Spinal cord (tissue), 9 donors: ENCODE measurements at regions not wholly inside any gene's neighbourhood (a gene's known extent, or its start where the extent isn't known, plus 50 kb on each side); places are given as distances from the start of the nearest gene placed in this dataset.
A peak's percentile ranks its signal among the peaks of the same experiment; 100 is the strongest.
"Not testable (repeated sequence)": the region's sequence is repeated elsewhere in the genome, so short reads cannot be mapped to it uniquely, and the experiment has no call there.

ENCODE experiments used
- DNase-seq, 6 donors: peaks; one replicate each; pipeline versions ENCODE4 v3.0.0 to v3.0.0-alpha.2; 2013 to 2015; ENCODE audit warnings: low spot score in 6 of 6, low read depth in 4 of 6
- H3K27ac ChIP-seq: one replicate; pipeline ENCODE4 v1.5.1; 2013; ENCODE audit warnings: low read depth, low read length, control low read depth
- H3K27me3 ChIP-seq: one replicate; pipeline ENCODE4 v1.6.1; 2013; ENCODE audit warnings: low read length; ENCODE audit not compliant: control insufficient read depth, insufficient read depth
- H3K36me3 ChIP-seq: one replicate; pipeline ENCODE4 v1.6.1; 2013; ENCODE audit warnings: low read length; ENCODE audit not compliant: control insufficient read depth, insufficient read depth
- H3K4me1 ChIP-seq: one replicate; pipeline ENCODE4 v1.6.1; 2013; ENCODE audit warnings: low read length; ENCODE audit not compliant: control insufficient read depth, insufficient read depth
- H3K4me3 ChIP-seq: one replicate; pipeline ENCODE4 v1.5.1; 2013; ENCODE audit warnings: low read depth, low read length, control low read depth
- H3K9me3 ChIP-seq: one replicate; pipeline ENCODE4 v1.6.1; 2013; ENCODE audit warnings: low read length; ENCODE audit not compliant: control insufficient read depth, insufficient read depth
- WGBS: methylation state at CpG from one replicate; pipeline ENCODE4 v1.1.5; 2013; ENCODE audit warnings: missing lambda C conversion rate; ENCODE audit not compliant: insufficient coverage; 5-methylcytosine and 5-hydroxymethylcytosine counted together
- donor health status: healthy.

DNA sequence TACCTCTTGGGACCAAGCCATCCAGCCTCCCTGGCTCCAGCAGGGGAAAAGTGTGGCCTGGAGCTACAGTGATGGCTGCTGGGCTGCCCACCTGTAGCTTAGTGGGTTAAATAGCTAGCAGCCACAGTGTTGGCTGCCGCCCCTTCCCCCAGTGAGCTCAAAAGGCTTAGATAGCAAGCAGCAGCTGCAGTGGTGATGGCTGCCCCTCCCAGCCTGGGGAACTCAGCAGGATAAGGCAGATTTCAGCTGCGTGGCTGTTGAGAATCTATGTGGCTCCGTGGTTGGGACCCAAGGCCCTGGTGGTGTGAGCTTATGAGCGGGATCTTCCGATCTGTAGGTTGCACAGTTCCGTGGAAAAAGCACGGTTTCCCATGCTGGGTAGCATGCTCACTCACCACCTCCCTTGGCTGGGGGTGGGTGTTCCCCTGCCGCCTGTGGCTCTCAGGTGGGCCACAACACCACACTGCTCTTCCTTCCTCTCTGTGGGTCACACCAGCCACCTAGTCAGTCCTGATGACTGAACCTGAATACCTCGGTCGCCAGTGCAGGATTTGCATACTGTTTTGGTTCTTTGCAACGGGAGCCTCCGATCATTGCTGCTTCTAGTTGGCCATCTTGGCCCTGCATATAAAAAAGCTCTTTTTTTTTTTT is 946.5 kb upstream of the FAM98A start:
- no peaks in the 10 kb centered on the region for H3K27me3 ChIP-seq
- H3K9me3 ChIP-seq: no peaks in the 10 kb centered on the region
- no peaks in the 10 kb centered on the region for H3K36me3 ChIP-seq
- no peaks in the 10 kb centered on the region for H3K4me1 ChIP-seq
- no peak overlapping the region for H3K27ac ChIP-seq
- DNase-seq: no peak
- H3K4me3 ChIP-seq: no peak overlapping the region
- WGBS: 92% methylated on average over 10 of the region's 12 CpGs

DNA sequence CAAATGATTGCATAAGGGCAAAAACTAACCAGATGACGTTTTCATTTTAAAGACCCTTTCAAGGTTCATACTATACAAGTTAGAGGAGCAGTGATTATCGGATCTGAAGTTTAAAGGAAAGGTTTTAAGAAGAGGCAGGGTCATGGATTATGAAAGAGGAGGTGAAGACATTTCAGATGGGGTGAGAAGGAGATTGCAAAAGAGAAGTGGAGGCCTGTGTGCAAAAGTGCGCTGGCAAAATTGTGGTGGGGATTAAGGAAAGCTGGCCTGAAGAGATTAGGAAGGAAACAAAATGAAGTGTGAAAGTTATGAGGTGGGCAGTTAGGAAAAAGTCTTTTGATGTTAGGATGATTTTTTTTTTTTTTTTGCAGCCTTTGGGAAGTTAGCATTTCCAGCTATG is 935.7 kb upstream of the FAM98A start:
- no peak overlapping the region for H3K4me3 ChIP-seq
- no peak for DNase-seq
- H3K27ac ChIP-seq: no peak overlapping the region
- H3K36me3 ChIP-seq: no peaks in the 10 kb centered on the region
- no peaks in the 10 kb centered on the region for H3K9me3 ChIP-seq
- no peaks in the 10 kb centered on the region for H3K4me1 ChIP-seq
- WGBS: 86% methylated on average over 2 of the region's 3 CpGs
- H3K27me3 ChIP-seq: no peaks in the 10 kb centered on the region

DNA sequence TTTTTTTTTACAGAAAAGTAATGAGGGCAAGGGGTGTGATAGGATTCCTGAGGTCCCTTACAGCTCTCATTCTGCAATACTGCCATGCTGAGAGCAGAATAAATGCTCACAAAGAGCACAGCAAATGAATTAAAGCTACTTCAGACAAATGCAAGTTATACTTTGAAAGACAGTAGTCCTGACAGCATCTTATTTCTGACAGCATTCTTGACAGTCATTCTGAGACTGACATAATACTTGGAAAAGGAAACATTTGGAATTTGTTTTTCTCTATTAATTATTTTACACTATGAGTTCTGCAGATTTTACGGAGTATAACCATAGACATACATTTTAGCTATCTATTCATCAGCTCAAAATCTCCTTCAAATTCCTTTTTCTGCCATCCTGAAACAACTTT is 935.2 kb upstream of the FAM98A start:
- no peak for DNase-seq
- Histone ChIP-seq H3K9me3 (no peaks in the 10 kb centered on the region), H3K27ac (no peak overlapping the region), H3K4me3 (no peak overlapping the region), H3K27me3 (no peaks in the 10 kb centered on the region), H3K36me3 (no peaks in the 10 kb centered on the region), H3K4me1 (no peaks in the 10 kb centered on the region)
- WGBS: 100% methylated on average over 1 of the region's 1 CpG

DNA sequence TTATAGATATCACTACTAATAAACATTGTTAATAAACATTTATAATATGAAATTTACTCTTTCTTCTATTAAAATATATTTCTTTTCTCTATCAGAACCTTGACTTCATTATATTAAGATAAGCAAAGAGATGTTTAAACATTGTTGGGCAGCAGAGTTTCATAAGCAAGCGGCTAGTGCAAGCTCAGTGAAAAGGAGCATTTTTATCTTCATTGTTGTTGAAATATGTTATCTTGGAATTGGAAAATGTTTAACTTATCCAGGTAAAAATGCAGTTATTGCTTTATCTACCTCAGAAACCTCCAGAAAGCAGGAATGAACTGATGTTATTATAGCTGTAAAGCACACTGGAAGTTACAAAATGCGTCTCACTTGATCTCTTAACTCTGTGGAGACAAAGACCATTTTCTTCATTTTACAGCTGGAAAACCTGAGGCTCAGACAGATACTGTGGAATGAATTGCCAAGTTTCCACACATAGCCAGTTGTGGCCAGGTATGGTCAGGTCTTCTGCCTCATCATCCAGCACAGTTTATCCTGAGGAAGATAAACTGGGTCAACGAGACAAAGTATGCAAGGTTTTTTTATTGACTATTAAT is 934.6 kb upstream of the FAM98A start:
- Histone ChIP-seq H3K36me3 (no peaks in the 10 kb centered on the region), H3K4me1 (no peaks in the 10 kb centered on the region), H3K27me3 (no peaks in the 10 kb centered on the region), H3K9me3 (no peaks in the 10 kb centered on the region), H3K4me3 (no peak overlapping the region), H3K27ac (no peak overlapping the region)
- peak in 1 of 6 donors; percentile 37 for DNase-seq
- WGBS: no CpG with 5 or more reads among the region's 3 CpGs

DNA sequence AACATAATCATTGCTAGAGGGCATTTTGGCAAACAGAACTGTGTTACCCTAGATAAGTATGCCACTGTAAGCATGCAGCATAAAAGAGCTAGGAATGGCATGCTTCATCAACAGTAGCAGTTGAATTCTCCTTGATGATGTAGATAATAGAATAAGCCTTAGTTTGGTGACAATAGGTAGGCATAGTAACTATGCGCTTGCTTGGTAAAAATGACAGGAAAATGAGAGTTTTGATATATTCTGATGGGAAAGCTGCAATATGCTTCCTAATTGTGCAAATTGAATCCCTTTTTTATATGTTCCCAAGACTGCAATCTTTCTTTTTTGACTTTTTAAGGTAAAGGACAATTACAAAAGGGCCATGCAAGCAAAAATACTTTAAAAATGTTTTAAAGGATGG is 930.9 kb upstream of the FAM98A start:
- no peak for DNase-seq
- WGBS: 100% methylated on average over 1 of the region's 1 CpG
- H3K9me3 ChIP-seq: no peaks in the 10 kb centered on the region

DNA sequence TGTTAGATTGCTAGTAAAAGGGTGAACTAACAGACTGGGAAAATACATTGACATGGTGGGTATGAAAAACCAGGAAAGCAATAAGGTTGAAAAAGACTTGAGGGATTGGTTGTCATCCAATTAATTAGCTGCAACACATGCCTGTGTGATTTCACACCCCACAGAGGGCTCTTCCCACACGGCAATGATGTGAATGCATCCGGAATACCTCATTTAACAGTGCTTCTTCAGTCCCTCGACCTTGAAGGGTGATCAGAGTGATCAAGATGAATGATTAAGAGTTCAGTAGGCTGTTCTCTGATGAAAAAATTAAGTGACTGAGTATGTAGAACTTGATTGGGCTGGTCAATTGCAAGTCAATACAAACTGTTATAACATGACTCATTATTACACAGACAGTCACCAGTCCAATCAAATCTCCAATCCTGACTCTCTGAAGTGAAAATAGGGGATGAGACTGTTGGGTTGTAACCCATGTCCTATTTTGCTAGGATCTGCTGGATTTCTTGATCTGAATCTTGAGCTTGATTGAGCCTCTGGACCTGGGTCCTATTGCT is 924.9 kb upstream of the FAM98A start:
- no peaks in the 10 kb centered on the region for H3K36me3 ChIP-seq
- H3K9me3 ChIP-seq: no peaks in the 10 kb centered on the region
- WGBS: no CpG with 5 or more reads among the region's 3 CpGs
- no peaks in the 10 kb centered on the region for H3K4me1 ChIP-seq
- no peaks in the 10 kb centered on the region for H3K27me3 ChIP-seq
- H3K27ac ChIP-seq: no peak overlapping the region
- peak in 1 of 6 donors; percentile 14 for DNase-seq
- no peak overlapping the region for H3K4me3 ChIP-seq

More for the DNA sequence above, 930.9 kb upstream of the FAM98A start:
- Histone ChIP-seq H3K27me3 (no peaks in the 10 kb centered on the region), H3K4me1 (no peaks in the 10 kb centered on the region), H3K36me3 (no peaks in the 10 kb centered on the region), H3K27ac (no peak overlapping the region), H3K4me3 (no peak overlapping the region)

DNA sequence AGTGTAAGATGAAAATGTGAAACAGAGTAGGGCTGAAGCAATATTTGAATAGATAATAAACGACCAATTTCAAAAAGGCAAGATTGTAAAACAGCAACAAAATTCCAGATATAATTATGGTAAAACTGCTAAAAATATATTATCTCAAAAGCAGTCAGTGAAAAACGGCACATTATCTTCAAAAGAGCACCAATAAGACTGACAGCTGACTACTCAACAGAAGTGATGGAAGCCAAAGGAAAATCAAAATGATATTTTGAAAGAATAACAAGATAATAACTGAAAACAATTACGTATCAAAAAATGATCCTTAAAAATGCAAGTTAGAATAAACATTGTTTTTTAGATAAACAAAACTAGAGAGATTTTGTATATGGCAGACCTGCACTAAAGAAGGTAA is 920.6 kb upstream of the FAM98A start:
- H3K27ac ChIP-seq: no peak overlapping the region
- H3K9me3 ChIP-seq: no peaks in the 10 kb centered on the region
- DNase-seq: no peak
- no peaks in the 10 kb centered on the region for H3K27me3 ChIP-seq
- no peak overlapping the region for H3K4me3 ChIP-seq
- WGBS: no CpG with 5 or more reads among the region's 3 CpGs
- no peaks in the 10 kb centered on the region for H3K36me3 ChIP-seq
- no peaks in the 10 kb centered on the region for H3K4me1 ChIP-seq

DNA sequence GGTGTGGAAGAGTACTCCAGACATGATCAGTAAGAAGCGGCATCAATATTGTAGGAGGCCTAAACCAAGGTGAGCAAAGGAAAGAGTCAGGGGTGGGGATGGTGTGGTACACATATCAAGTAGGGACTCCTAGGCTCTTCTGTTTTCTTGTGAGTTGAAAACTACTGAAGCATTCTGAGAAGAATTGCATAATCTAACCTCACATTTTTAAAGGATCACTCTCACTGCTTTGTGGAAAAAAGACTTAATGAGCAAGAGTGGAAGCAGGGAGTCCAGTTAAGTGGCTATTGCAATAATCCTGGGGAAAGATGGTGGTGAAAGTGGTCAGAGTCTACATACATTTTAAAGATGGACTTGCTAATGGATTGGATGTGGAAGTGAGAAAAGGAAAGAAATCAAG is 899.5 kb upstream of the FAM98A start:
- no peak for DNase-seq
- no peaks in the 10 kb centered on the region for H3K27me3 ChIP-seq
- H3K4me3 ChIP-seq: no peak overlapping the region
- H3K36me3 ChIP-seq: no peaks in the 10 kb centered on the region
- H3K9me3 ChIP-seq: no peaks in the 10 kb centered on the region
- no peaks in the 10 kb centered on the region for H3K4me1 ChIP-seq
- 100% methylated on average over 1 of the region's 1 CpG for WGBS
- no peak overlapping the region for H3K27ac ChIP-seq

DNA sequence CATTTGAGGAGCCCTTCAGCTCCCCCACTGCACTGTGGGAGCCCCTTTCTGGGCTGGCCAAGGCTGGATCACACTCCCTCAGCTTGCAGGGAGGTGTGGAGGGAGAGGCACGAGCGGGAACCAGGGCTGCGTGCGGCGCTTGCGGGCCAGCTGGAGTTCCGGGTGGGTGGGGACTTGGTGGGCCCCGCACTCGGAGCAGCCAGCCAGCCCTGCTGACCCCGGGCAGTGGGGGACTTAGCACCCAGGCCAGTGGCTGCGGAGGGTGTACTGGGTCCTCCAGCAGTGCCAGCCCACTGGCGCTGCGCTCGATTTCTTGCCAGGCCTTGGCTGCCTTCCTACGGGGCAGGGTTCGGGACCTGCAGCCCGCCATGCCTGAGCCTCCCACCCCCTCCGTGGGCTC is 895.1 kb upstream of the FAM98A start:
- not testable (repeated sequence) for H3K4me3 ChIP-seq, H3K27me3 ChIP-seq, H3K9me3 ChIP-seq, H3K36me3 ChIP-seq, DNase-seq, H3K27ac ChIP-seq, H3K4me1 ChIP-seq
- WGBS: 98% methylated on average over 18 of the region's 18 CpGs
